CD14-positive monocyte (primary cell): ENCODE measurements at regions not wholly inside any gene's neighbourhood (a gene's known extent, or its start where the extent isn't known, plus 50 kb on each side); places are given as distances from the start of the nearest gene placed in this dataset.

Experiments
- DNase-seq, 3 donors: peaks; one replicate each; pipeline ENCODE4 v3.0.0-alpha.2; 2011 to 2022
- H2AFZ ChIP-seq: 2 replicates; pipeline ENCODE4 v1.6.0; 2012; ENCODE audit warnings: mild to moderate bottlenecking, low read depth, low read length, inconsistent platforms; ENCODE audit not compliant: insufficient read depth, poor library complexity, severe bottlenecking
- H3K27ac ChIP-seq, 2 donors: 1 replicate in 1 of 2; 2 replicates in 1 of 2; pipeline ENCODE4 v1.5.1; 2012 to 2013; ENCODE audit warnings: low read length in 2 of 2, control low read depth in 1 of 2, inconsistent platforms in 1 of 2, low read depth in 1 of 2, mild to moderate bottlenecking in 1 of 2
- H3K27me3 ChIP-seq, 2 donors: one replicate each; pipeline versions ENCODE4 v1.6.0 to v1.6.1; 2011 to 2013; ENCODE audit warnings: low read length in 2 of 2; ENCODE audit not compliant: control insufficient read depth in 2 of 2, insufficient read depth in 2 of 2
- H3K36me3 ChIP-seq, 2 donors: replicated peaks in 1 of 2; 1 replicate in 1 of 2; 2 replicates in 1 of 2; pipeline versions ENCODE4 v1.5.1 to v1.6.1; 2012 to 2013; ENCODE audit warnings: low read length in 2 of 2, control low read depth in 1 of 2, inconsistent platforms in 1 of 2, mild to moderate bottlenecking in 1 of 2; ENCODE audit not compliant: insufficient read depth in 2 of 2, control insufficient read depth in 1 of 2
- H3K4me1 ChIP-seq, 2 donors: 1 replicate in 1 of 2; 2 replicates in 1 of 2; pipeline versions ENCODE4 v1.5.1 to v1.6.1; 2012 to 2013; ENCODE audit warnings: low read length in 2 of 2, control low read depth in 1 of 2, inconsistent platforms in 1 of 2, mild to moderate bottlenecking in 1 of 2, moderate library complexity in 1 of 2; ENCODE audit not compliant: insufficient read depth in 2 of 2, control insufficient read depth in 1 of 2
- H3K4me2 ChIP-seq: replicated peaks from 2 replicates; pipeline ENCODE3; 2012; ENCODE audit warnings: low read length, moderate library complexity, mild to moderate bottlenecking; ENCODE audit not compliant: poor library complexity, severe bottlenecking; ENCODE audit errors: extremely low read depth
- H3K4me3 ChIP-seq, 3 experiments: fragments of 200-600 bp in 1 of 3; sonication (generic) in 1 of 3; replicated peaks in 1 of 3; 1 replicate in 2 of 3; 2 replicates in 1 of 3; pipeline ENCODE4 v1.5.1; 2011 to 2013; ENCODE audit warnings: low read length in 3 of 3, mild to moderate bottlenecking in 3 of 3, control low read depth in 2 of 3, low read depth in 2 of 3, inconsistent platforms in 1 of 3, moderate library complexity in 1 of 3
- H3K79me2 ChIP-seq: 2 replicates; pipeline ENCODE4 v1.6.0; 2012; ENCODE audit warnings: mild to moderate bottlenecking, control low read depth, inconsistent platforms, low read length, moderate library complexity; ENCODE audit not compliant: insufficient read depth
- H3K9ac ChIP-seq: 2 replicates; pipeline ENCODE4 v1.6.0; 2017; ENCODE audit warnings: low read length, mild to moderate bottlenecking; ENCODE audit not compliant: insufficient read depth, poor library complexity, severe bottlenecking
- H3K9me3 ChIP-seq, 2 donors: replicated peaks in 1 of 2; 1 replicate in 1 of 2; 2 replicates in 1 of 2; pipeline versions ENCODE4 v1.5.1 to v1.6.1; 2012 to 2013; ENCODE audit warnings: low read length in 2 of 2, control low read depth in 1 of 2; ENCODE audit not compliant: control insufficient read depth in 1 of 2, insufficient read depth in 1 of 2
- H4K20me1 ChIP-seq: 2 replicates; pipeline ENCODE4 v1.6.0; 2012; ENCODE audit warnings: mild to moderate bottlenecking, low read length, control low read depth, moderate library complexity; ENCODE audit not compliant: insufficient read depth
- H3K27ac Mint-ChIP-seq, 7 donors: one replicate each; pipeline ENCODE4 v1.8.0; 2020; ENCODE audit warnings: mild to moderate bottlenecking in 7 of 7, mixed read lengths in 7 of 7, moderate library complexity in 6 of 7, inconsistent platforms in 2 of 7
- H3K27me3 Mint-ChIP-seq, 3 donors: one replicate each; pipeline ENCODE4 v1.8.0; 2021 to 2022; ENCODE audit warnings: low read depth in 3 of 3, mild to moderate bottlenecking in 3 of 3, mixed read lengths in 3 of 3, moderate library complexity in 3 of 3, inconsistent platforms in 1 of 3
- H3K36me3 Mint-ChIP-seq, 2 donors: one replicate each; pipeline ENCODE4 v1.8.0; 2020; ENCODE audit warnings: mixed read lengths in 2 of 2, inconsistent platforms in 1 of 2, mild to moderate bottlenecking in 1 of 2
- H3K4me1 Mint-ChIP-seq: one replicate; pipeline ENCODE4 v1.8.0; 2020; ENCODE audit warnings: mild to moderate bottlenecking, mixed read lengths
- H3K4me3 Mint-ChIP-seq, 2 donors: one replicate each; pipeline ENCODE4 v1.8.0; 2020; ENCODE audit warnings: mild to moderate bottlenecking in 2 of 2, mixed read lengths in 2 of 2, moderate library complexity in 1 of 2
- H3K9me3 Mint-ChIP-seq, 7 donors: one replicate each; pipeline ENCODE4 v1.8.0; 2020 to 2022; ENCODE audit warnings: mixed read lengths in 7 of 7, mild to moderate bottlenecking in 6 of 7, moderate library complexity in 6 of 7, inconsistent platforms in 2 of 7
- CTCF ChIP-seq: fragments of 200-600 bp; IDR thresholded peaks from one replicate; pipeline ENCODE4 v1.8.0; 2022; ENCODE audit warnings: antibody characterized with exemption, mild to moderate bottlenecking
- WGBS: methylation state at CpG from one replicate; pipeline ENCODE4 v1.1.5; 2013; ENCODE audit warnings: missing lambda C conversion rate; ENCODE audit not compliant: insufficient coverage; 5-methylcytosine and 5-hydroxymethylcytosine counted together
- intact Hi-C, 2 donors: fragments of 100-400 bp; cut with micrococcal nuclease; formaldehyde crosslinking; loops; one replicate each; pipeline versions ENCODE4 v1.15.0 to v1.15.1; 2023

GRCh38 chr7:84924353-84924752 lies 262.5 kb downstream of the SEMA3D start:
- H3K9me3 ChIP-seq = peaks cover 6 to 12% of the 10 kb centered on the region in 2 donors
- H3K9me3 Mint-ChIP-seq = peaks cover 0 to 9% (median 5%) of the 10 kb centered on the region in 7 donors
- no peak overlapping the region for H3K27ac Mint-ChIP-seq
- no peaks in the 10 kb centered on the region for H4K20me1 ChIP-seq
- H3K36me3 Mint-ChIP-seq = no peaks in the 10 kb centered on the region
- H3K4me3 Mint-ChIP-seq = no peak overlapping the region
- 100% methylated on average over 1 of the region's 3 CpGs for WGBS
- no peaks in the 10 kb centered on the region for H3K79me2 ChIP-seq
- DNase-seq = no peak
- H3K36me3 ChIP-seq = no peaks in the 10 kb centered on the region
- no peaks in the 10 kb centered on the region for H3K4me1 ChIP-seq
- no peak overlapping the region for H2AFZ ChIP-seq
- H3K4me2 ChIP-seq = no peak overlapping the region
- intact Hi-C loops = no loop called here
- H3K27me3 Mint-ChIP-seq = no peaks in the 10 kb centered on the region
- no peak for TF ChIP-seq CTCF
- no peak overlapping the region for H3K4me3 ChIP-seq
- H3K4me1 Mint-ChIP-seq = no peaks in the 10 kb centered on the region
- no peak overlapping the region for H3K27ac ChIP-seq
- H3K27me3 ChIP-seq = no peaks in the 10 kb centered on the region
- no peak overlapping the region for H3K9ac ChIP-seq

GRCh38 chr7:84923348-84923747 lies 263.5 kb downstream of the SEMA3D start:
- intact Hi-C loops = no loop called here

More at GRCh38 chr7:84923348-84923747, 263.5 kb downstream of the SEMA3D start:
- Mint-ChIP-seq H3K27me3 (no peaks in the 10 kb centered on the region), H3K27ac (no peak overlapping the region), H3K4me3 (no peak overlapping the region), H3K36me3 (no peaks in the 10 kb centered on the region), H3K4me1 (no peaks in the 10 kb centered on the region), H3K9me3 (peaks cover 0 to 11% (median 7%) of the 10 kb centered on the region in 7 donors)
- Histone ChIP-seq H3K4me1 (no peaks in the 10 kb centered on the region), H3K9ac (no peak overlapping the region), H3K79me2 (no peaks in the 10 kb centered on the region), H3K4me2 (no peak overlapping the region), H3K36me3 (no peaks in the 10 kb centered on the region), H3K4me3 (no peak overlapping the region), H3K9me3 (peaks cover 9 to 19% of the 10 kb centered on the region in 2 donors), H4K20me1 (no peaks in the 10 kb centered on the region), H2AFZ (no peak overlapping the region), H3K27ac (no peak overlapping the region), H3K27me3 (no peaks in the 10 kb centered on the region)
- DNase-seq = no peak
- TF ChIP-seq CTCF = no peak
- WGBS = no CpG with 5 or more reads among the region's 1 CpG
